ENCODE measurements at regions not wholly inside any gene's neighbourhood (a gene's known extent, or its start where the extent isn't known, plus 50 kb on each side); places are given as distances from the start of the nearest gene placed in this dataset.

DNA sequence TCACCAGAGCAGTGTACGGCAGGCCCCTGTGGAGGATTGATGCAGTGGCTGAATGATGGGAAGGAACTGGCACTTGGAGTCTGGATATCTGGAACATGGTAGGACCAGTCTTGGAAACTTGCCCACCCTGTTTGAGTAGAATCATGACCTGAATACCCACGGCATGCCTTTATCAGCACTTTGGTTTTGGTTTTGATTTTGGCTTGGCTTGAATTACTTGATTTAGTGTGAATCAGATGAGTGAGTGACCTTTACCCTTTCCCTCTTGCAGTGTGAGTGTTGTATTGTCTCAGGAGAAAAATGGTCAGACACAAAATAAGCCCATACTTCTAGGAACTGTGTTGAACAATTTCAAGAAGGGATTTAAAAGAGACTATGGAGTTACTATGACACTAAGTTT lies 801.0 kb upstream of the TSPY4 start:
- Histone ChIP-seq H3K27me3 (replicated peaks in 1 of 7) (no peaks in the 10 kb centered on the region), H3K4me3 (no peak overlapping the region), H3K36me3 (no peaks in the 10 kb centered on the region), H3K9me3 (no peaks in the 10 kb centered on the region), H3K4me1 (no peaks in the 10 kb centered on the region), H3K27ac (peak overlapping the region in 2 of 8 donors; percentile 51 to 54)
- 64 to 76% (median 70%) methylated on average over 1 to 2 of the region's 2 CpGs; no CpG with 5 or more reads in 2 of the 5 donors for WGBS, 5 donors
- intact Hi-C loops (cut with DNase I; ENCODE audit: low total_unique reads) = no loop called here
- no peak for DNase-seq
- TF ChIP-seq POLR2A (IDR thresholded peaks at IDR 0.05) (no peak), CTCF (IDR thresholded peaks at IDR 0.05 in 8 of 11, conservative IDR thresholded peaks at IDR 0.05 in 3 of 11) (no peak), POLR2AphosphoS5 (IDR thresholded peaks at IDR 0.05) (no peak)

GRCh38 chrY:8541306-8541705 lies 796.0 kb upstream of the TSPY4 start:
- no peaks in the 10 kb centered on the region for H3K36me3 ChIP-seq
- 72 to 78% (median 78%) methylated on average over 4 of the region's 4 CpGs; no CpG with 5 or more reads in 2 of the 5 donors for WGBS, 5 donors
- DNase-seq = no peak
- TF ChIP-seq CTCF (IDR thresholded peaks at IDR 0.05 in 8 of 11, conservative IDR thresholded peaks at IDR 0.05 in 3 of 11) (no peak), POLR2AphosphoS5 (IDR thresholded peaks at IDR 0.05) (no peak), POLR2A (IDR thresholded peaks at IDR 0.05) (no peak)
- no peak overlapping the region for H3K4me3 ChIP-seq
- no peak overlapping the region for H3K27ac ChIP-seq
- no peaks in the 10 kb centered on the region for H3K9me3 ChIP-seq
- intact Hi-C loops (cut with DNase I; ENCODE audit: low total_unique reads) = no loop called here
- H3K27me3 ChIP-seq (replicated peaks in 1 of 7) = no peaks in the 10 kb centered on the region
- no peaks in the 10 kb centered on the region for H3K4me1 ChIP-seq

- Histone ChIP-seq H3K4me1 (no peaks in the 10 kb centered on the region), H3K36me3 (no peaks in the 10 kb centered on the region), H3K27ac (no peak overlapping the region), H3K4me3 (no peak overlapping the region), H3K27me3 (replicated peaks in 1 of 7) (no peaks in the 10 kb centered on the region), H3K9me3 (no peaks in the 10 kb centered on the region)
- no peak for DNase-seq
- intact Hi-C loops (cut with DNase I; ENCODE audit: low total_unique reads) = no loop called here
- TF ChIP-seq POLR2AphosphoS5 (IDR thresholded peaks at IDR 0.05) (no peak), POLR2A (IDR thresholded peaks at IDR 0.05) (no peak), CTCF (IDR thresholded peaks at IDR 0.05 in 8 of 11, conservative IDR thresholded peaks at IDR 0.05 in 3 of 11) (no peak)
- 45 to 52% (median 46%) methylated on average over 2 of the region's 2 CpGs; no CpG with 5 or more reads in 2 of the 5 donors for WGBS, 5 donors
These were observed 792.5 kb upstream of the TSPY4 start for GRCh38 chrY:8544715-8545114.

DNA sequence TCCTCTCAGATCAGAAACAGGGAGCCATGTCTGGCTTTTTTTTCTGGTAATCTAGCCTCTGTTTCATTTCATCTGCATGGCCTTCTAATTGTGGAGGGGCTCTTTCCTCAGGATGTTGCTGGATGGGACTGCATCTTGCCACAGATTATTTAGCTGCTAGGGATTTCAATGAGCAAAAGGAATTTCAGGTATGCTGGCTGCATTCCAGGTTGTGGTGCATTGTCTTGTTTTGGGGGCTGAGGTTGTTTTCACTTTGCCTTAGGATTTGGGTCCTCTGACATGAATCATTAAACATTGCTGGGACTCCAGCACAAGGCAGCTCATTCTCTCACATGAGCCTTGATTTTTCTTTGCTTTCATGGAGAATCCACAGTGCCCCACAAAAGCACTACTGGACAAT lies 789.3 kb upstream of the TSPY4 start:
- no peak for TF ChIP-seq CTCF (IDR thresholded peaks at IDR 0.05 in 8 of 11, conservative IDR thresholded peaks at IDR 0.05 in 3 of 11)
- TF ChIP-seq POLR2AphosphoS5 (IDR thresholded peaks at IDR 0.05) = no peak
- no peak for TF ChIP-seq POLR2A (IDR thresholded peaks at IDR 0.05)
- Histone ChIP-seq H3K36me3 (no peaks in the 10 kb centered on the region), H3K9me3 (no peaks in the 10 kb centered on the region), H3K4me1 (no peaks in the 10 kb centered on the region), H3K27ac (no peak overlapping the region), H3K4me3 (no peak overlapping the region), H3K27me3 (replicated peaks in 1 of 7) (no peaks in the 10 kb centered on the region)
- intact Hi-C loops (cut with DNase I; ENCODE audit: low total_unique reads) = no loop called here
- no peak for DNase-seq

Data from spleen (tissue), 11 donors.